ENCODE measurements at regions not wholly inside any gene's neighbourhood (a gene's known extent, or its start where the extent isn't known, plus 50 kb on each side); places are given as distances from the start of the nearest gene placed in this dataset.
"Not testable (repeated sequence)": the region's sequence is repeated elsewhere in the genome, so short reads cannot be mapped to it uniquely, and the experiment has no call there.

- no peak for DNase-seq
Observed at GRCh38 chr2:34785206-34785785, 1186.2 kb upstream of the FAM98A start.

GRCh38 chr2:34784701-34785100 lies 1185.6 kb upstream of the FAM98A start:
- DNase-seq, result no peak

GRCh38 chr2:34750742-34751141 lies 1151.6 kb upstream of the FAM98A start:
- not testable (repeated sequence) for DNase-seq

- no peak for DNase-seq
Observed at GRCh38 chr2:34747643-34748042, 1148.5 kb upstream of the FAM98A start.

- no peak for DNase-seq
Observed at GRCh38 chr2:34738691-34739090, 1139.6 kb upstream of the FAM98A start.

- no peak for DNase-seq
Observed at GRCh38 chr2:34737146-34737545, 1138.0 kb upstream of the FAM98A start.

- DNase-seq, result no peak
Observed at GRCh38 chr2:34736482-34736881, 1137.4 kb upstream of the FAM98A start.

GRCh38 chr2:34734662-34735061 lies 1135.6 kb upstream of the FAM98A start:
- DNase-seq, result no peak

- DNase-seq, result no peak
Observed at GRCh38 chr2:34734042-34734441, 1134.9 kb upstream of the FAM98A start.

- no peak for DNase-seq
Observed at GRCh38 chr2:34731292-34731691, 1132.2 kb upstream of the FAM98A start.

- DNase-seq, result no peak
Observed at GRCh38 chr2:34729845-34730244, 1130.7 kb upstream of the FAM98A start.

GRCh38 chr2:34724107-34724506 lies 1125.0 kb upstream of the FAM98A start:
- no peak for DNase-seq

GRCh38 chr2:34723683-34724082 lies 1124.6 kb upstream of the FAM98A start:
- DNase-seq, result no peak

- DNase-seq, result no peak
Observed at GRCh38 chr2:34719206-34719605, 1120.1 kb upstream of the FAM98A start.

GRCh38 chr2:34705551-34706247 lies 1106.6 kb upstream of the FAM98A start:
- no peak for DNase-seq

GRCh38 chr2:34703292-34703691 lies 1104.2 kb upstream of the FAM98A start:
- DNase-seq, result no peak

- DNase-seq, result not testable (repeated sequence)
Observed at GRCh38 chr2:34702391-34702790, 1103.3 kb upstream of the FAM98A start.

- not testable (repeated sequence) for DNase-seq
Observed at GRCh38 chr2:34677591-34677990, 1078.5 kb upstream of the FAM98A start.

- DNase-seq, result not testable (repeated sequence)
Observed at GRCh38 chr2:34677119-34677531, 1078.0 kb upstream of the FAM98A start.

GRCh38 chr2:34670482-34670881 lies 1071.4 kb upstream of the FAM98A start:
- no peak for DNase-seq

- DNase-seq, result no peak
Observed at GRCh38 chr2:34666821-34667220, 1067.7 kb upstream of the FAM98A start.

GRCh38 chr2:34664266-34664665 lies 1065.2 kb upstream of the FAM98A start:
- no peak for DNase-seq

- DNase-seq, result no peak
Observed at GRCh38 chr2:34663314-34663713, 1064.2 kb upstream of the FAM98A start.

GRCh38 chr2:34660741-34661140 lies 1061.6 kb upstream of the FAM98A start:
- no peak for DNase-seq

GRCh38 chr2:34656632-34657031 lies 1057.5 kb upstream of the FAM98A start:
- DNase-seq, result no peak
